WTC11 (cell line): ENCODE measurements at regions not wholly inside any gene's neighbourhood (a gene's known extent, or its start where the extent isn't known, plus 50 kb on each side); places are given as distances from the start of the nearest gene placed in this dataset.

Source experiments
- ATAC-seq: fragments of 200-7000 bp; cut with Tn5 transposase; 2 replicates; pipeline ENCODE4 v1.10.0; 2021; ENCODE audit warnings: mild to moderate bottlenecking, moderate library complexity
- CTCF ChIA-PET: fragments of 300-600 bp; sonication (Branson Sonifier 250); formaldehyde crosslinking; loops from one replicate; lab custom pipeline; 2021; ENCODE audit warnings: antibody characterized with exemption; lab: Charles Lee
- POLR2A ChIA-PET: fragments of 350-600 bp; sonication (Branson Sonifier 250); formaldehyde crosslinking; loops from one replicate; lab custom pipeline; 2021; ENCODE audit warnings: antibody characterized with exemption; lab: Charles Lee
- DNase-seq: peaks from one replicate; pipeline ENCODE4 v3.0.0; 2021; ENCODE audit warnings: low spot score
- H3K27ac Mint-ChIP-seq: 2 replicates; pipeline ENCODE4 v1.8.0; 2021; ENCODE audit warnings: mixed read lengths
- H3K27me3 Mint-ChIP-seq: 2 replicates; pipeline ENCODE4 v1.8.0; 2021; ENCODE audit warnings: low read depth, mild to moderate bottlenecking, moderate library complexity, mixed read lengths
- H3K36me3 Mint-ChIP-seq: 2 replicates; pipeline ENCODE4 v1.8.0; 2021; ENCODE audit warnings: mixed read lengths
- H3K4me1 Mint-ChIP-seq: 2 replicates; pipeline ENCODE4 v1.8.0; 2022; ENCODE audit warnings: mixed read lengths
- H3K4me3 Mint-ChIP-seq: 2 replicates; pipeline ENCODE4 v1.8.0; 2021; ENCODE audit warnings: mild to moderate bottlenecking, moderate library complexity, mixed read lengths
- H3K9me3 Mint-ChIP-seq: 2 replicates; pipeline ENCODE4 v1.8.0; 2021; ENCODE audit warnings: mixed read lengths
- ATF2 ChIP-seq: sonication (generic); formaldehyde crosslinking; IDR thresholded peaks from 2 replicates; pipeline ENCODE4 v1.8.1; 2022; ENCODE audit warnings: low read depth, missing genetic modification reagents, borderline replicate concordance
- CBFB ChIP-seq: sonication (generic); formaldehyde crosslinking; IDR thresholded peaks from 2 replicates; pipeline ENCODE4 v1.8.1; 2022; ENCODE audit warnings: mild to moderate bottlenecking, low read depth, missing genetic modification reagents
- E2F1 ChIP-seq: sonication (generic); formaldehyde crosslinking; IDR thresholded peaks from 2 replicates; pipeline ENCODE4 v1.8.0; 2022; ENCODE audit warnings: mild to moderate bottlenecking, missing genetic modification reagents
- FOXK1 ChIP-seq: sonication (generic); formaldehyde crosslinking; IDR thresholded peaks from 2 replicates; pipeline ENCODE4 v1.8.0; 2022; ENCODE audit warnings: mild to moderate bottlenecking, moderate library complexity, missing genetic modification reagents
- FOXP1 ChIP-seq: sonication (generic); formaldehyde crosslinking; IDR thresholded peaks from 2 replicates; pipeline ENCODE4 v1.8.0; 2022; ENCODE audit warnings: missing genetic modification reagents, mild to moderate bottlenecking, moderate library complexity, borderline replicate concordance
- HMGA2 ChIP-seq: fragments of 250-450 bp; sonication (Bioruptor Pico); IDR thresholded peaks from 2 replicates; pipeline ENCODE4 v1.4.0; 2021; ENCODE audit warnings: mild to moderate bottlenecking, moderate library complexity
- IRF1 ChIP-seq: sonication (generic); formaldehyde crosslinking; IDR thresholded peaks from 2 replicates; pipeline ENCODE4 v1.8.0; 2023; ENCODE audit warnings: missing genetic modification reagents
- JAZF1 ChIP-seq: fragments of 250-450 bp; sonication (Bioruptor Pico); IDR thresholded peaks from 2 replicates; pipeline ENCODE4 v1.9.0; 2021; ENCODE audit warnings: moderate library complexity, mild to moderate bottlenecking, inconsistent platforms
- NR2C2 ChIP-seq: sonication (generic); formaldehyde crosslinking; IDR thresholded peaks from 2 replicates; pipeline ENCODE4 v1.8.0; 2022; ENCODE audit warnings: mild to moderate bottlenecking, missing genetic modification reagents
- PRRX2 ChIP-seq: fragments of 250-450 bp; sonication (Bioruptor Pico); IDR thresholded peaks from 2 replicates; pipeline ENCODE4 v1.8.0; 2021; ENCODE audit warnings: mild to moderate bottlenecking
- SP1 ChIP-seq: sonication (generic); formaldehyde crosslinking; conservative IDR thresholded peaks from 2 replicates; pipeline ENCODE4 v1.8.1; 2022; ENCODE audit warnings: missing genetic modification reagents
- TCF7 ChIP-seq: sonication (generic); formaldehyde crosslinking; IDR thresholded peaks from 2 replicates; pipeline ENCODE4 v1.8.0; 2022; ENCODE audit warnings: mild to moderate bottlenecking, low read depth, missing genetic modification reagents, moderate library complexity
- USF1 ChIP-seq: sonication (generic); formaldehyde crosslinking; IDR thresholded peaks from 2 replicates; pipeline ENCODE4 v1.8.0; 2022; ENCODE audit warnings: mild to moderate bottlenecking, missing genetic modification reagents
- ZMAT4 ChIP-seq: fragments of 250-450 bp; sonication (Bioruptor Pico); IDR thresholded peaks from 2 replicates; pipeline ENCODE4 v1.9.0; 2021; ENCODE audit warnings: mild to moderate bottlenecking
- ZNF138 ChIP-seq: sonication (generic); formaldehyde crosslinking; conservative IDR thresholded peaks from 2 replicates; pipeline ENCODE4 v1.8.1; 2022; ENCODE audit warnings: mild to moderate bottlenecking, moderate library complexity, missing genetic modification reagents
- ZNF219 ChIP-seq: sonication (generic); formaldehyde crosslinking; IDR thresholded peaks from 2 replicates; pipeline ENCODE4 v1.8.0; 2023; ENCODE audit warnings: missing genetic modification reagents, mild to moderate bottlenecking, borderline replicate concordance
- ZNF263 ChIP-seq: sonication (generic); formaldehyde crosslinking; IDR thresholded peaks from 2 replicates; pipeline ENCODE4 v1.8.1; 2022; ENCODE audit warnings: low read depth, mild to moderate bottlenecking, moderate library complexity, missing genetic modification reagents
- ZNF396 ChIP-seq: fragments of 250-450 bp; sonication (Bioruptor Pico); IDR thresholded peaks from 2 replicates; pipeline ENCODE4 v1.8.0; 2021; ENCODE audit warnings: mild to moderate bottlenecking, moderate library complexity, borderline replicate concordance
- ZNF425 ChIP-seq: fragments of 250-450 bp; sonication (Bioruptor Pico); conservative IDR thresholded peaks from 2 replicates; pipeline ENCODE4 v1.9.0; 2021; ENCODE audit warnings: mild to moderate bottlenecking
- TF ChIP-seq, protein P1 (sequence below): sonication (generic); formaldehyde crosslinking; IDR thresholded peaks from 2 replicates; pipeline ENCODE4 v1.8.1; 2023; ENCODE audit warnings: mild to moderate bottlenecking, moderate library complexity, missing genetic modification reagents
- TF ChIP-seq, protein P2 (sequence below): sonication (generic); formaldehyde crosslinking; IDR thresholded peaks from 2 replicates; pipeline ENCODE4 v1.8.0; 2022; ENCODE audit warnings: missing genetic modification reagents
- TF ChIP-seq, protein P3 (sequence below): fragments of 250-450 bp; sonication (Bioruptor Pico); IDR thresholded peaks from 2 replicates; pipeline ENCODE4 v1.9.0; 2021; ENCODE audit warnings: mild to moderate bottlenecking

DNA sequence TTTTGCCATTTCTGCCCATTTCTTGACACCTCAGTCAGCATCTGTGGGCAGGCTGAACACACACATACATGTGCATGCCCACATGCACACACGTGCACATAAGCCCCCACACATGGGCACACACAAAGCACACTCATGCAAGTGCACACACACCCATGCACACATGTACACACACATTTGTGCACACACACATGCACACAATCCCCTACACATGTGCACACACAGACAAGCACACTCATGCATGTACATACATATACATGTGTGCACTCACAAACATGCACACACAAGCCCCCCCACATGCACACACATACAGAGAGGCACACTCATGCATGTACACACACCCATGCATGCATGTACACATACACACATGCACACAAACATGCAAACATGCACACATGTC lies 83.5 kb upstream of the ACTRT2 start (continued):
- TF ChIP-seq, protein P1, sequence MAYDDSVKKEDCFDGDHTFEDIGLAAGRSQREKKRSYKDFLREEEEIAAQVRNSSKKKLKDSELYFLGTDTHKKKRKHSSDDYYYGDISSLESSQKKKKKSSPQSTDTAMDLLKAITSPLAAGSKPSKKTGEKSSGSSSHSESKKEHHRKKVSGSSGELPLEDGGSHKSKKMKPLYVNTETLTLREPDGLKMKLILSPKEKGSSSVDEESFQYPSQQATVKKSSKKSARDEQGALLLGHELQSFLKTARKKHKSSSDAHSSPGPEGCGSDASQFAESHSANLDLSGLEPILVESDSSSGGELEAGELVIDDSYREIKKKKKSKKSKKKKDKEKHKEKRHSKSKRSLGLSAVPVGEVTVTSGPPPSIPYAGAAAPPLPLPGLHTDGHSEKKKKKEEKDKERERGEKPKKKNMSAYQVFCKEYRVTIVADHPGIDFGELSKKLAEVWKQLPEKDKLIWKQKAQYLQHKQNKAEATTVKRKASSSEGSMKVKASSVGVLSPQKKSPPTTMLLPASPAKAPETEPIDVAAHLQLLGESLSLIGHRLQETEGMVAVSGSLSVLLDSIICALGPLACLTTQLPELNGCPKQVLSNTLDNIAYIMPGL (CRISPR knock-in tag): no peak
- TF ChIP-seq, protein P2, sequence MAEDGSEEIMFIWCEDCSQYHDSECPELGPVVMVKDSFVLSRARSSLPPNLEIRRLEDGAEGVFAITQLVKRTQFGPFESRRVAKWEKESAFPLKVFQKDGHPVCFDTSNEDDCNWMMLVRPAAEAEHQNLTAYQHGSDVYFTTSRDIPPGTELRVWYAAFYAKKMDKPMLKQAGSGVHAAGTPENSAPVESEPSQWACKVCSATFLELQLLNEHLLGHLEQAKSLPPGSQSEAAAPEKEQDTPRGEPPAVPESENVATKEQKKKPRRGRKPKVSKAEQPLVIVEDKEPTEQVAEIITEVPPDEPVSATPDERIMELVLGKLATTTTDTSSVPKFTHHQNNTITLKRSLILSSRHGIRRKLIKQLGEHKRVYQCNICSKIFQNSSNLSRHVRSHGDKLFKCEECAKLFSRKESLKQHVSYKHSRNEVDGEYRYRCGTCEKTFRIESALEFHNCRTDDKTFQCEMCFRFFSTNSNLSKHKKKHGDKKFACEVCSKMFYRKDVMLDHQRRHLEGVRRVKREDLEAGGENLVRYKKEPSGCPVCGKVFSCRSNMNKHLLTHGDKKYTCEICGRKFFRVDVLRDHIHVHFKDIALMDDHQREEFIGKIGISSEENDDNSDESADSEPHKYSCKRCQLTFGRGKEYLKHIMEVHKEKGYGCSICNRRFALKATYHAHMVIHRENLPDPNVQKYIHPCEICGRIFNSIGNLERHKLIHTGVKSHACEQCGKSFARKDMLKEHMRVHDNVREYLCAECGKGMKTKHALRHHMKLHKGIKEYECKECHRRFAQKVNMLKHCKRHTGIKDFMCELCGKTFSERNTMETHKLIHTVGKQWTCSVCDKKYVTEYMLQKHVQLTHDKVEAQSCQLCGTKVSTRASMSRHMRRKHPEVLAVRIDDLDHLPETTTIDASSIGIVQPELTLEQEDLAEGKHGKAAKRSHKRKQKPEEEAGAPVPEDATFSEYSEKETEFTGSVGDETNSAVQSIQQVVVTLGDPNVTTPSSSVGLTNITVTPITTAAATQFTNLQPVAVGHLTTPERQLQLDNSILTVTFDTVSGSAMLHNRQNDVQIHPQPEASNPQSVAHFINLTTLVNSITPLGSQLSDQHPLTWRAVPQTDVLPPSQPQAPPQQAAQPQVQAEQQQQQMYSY: no peak
- no peak for TF ChIP-seq HMGA2 (CRISPR knock-in tag)
- TF ChIP-seq, all 79 proteins: peak for 0

GRCh38 chr1:2939041-2939552 lies 82.2 kb upstream of the ACTRT2 start:
- H3K4me1 Mint-ChIP-seq: no peaks in the 10 kb centered on the region
- no peak for ATAC-seq
- peaks cover 33% of the 10 kb centered on the region for H3K9me3 Mint-ChIP-seq
- ChIA-PET POLR2A (no interaction called here), CTCF (no interaction called here)
- peaks cover 24% of the 10 kb centered on the region for H3K27me3 Mint-ChIP-seq
- no peak for DNase-seq
- H3K4me3 Mint-ChIP-seq: no peak overlapping the region
- H3K27ac Mint-ChIP-seq: no peak overlapping the region
- peaks cover 30% of the 10 kb centered on the region for H3K36me3 Mint-ChIP-seq
- TF ChIP-seq, protein P3, sequence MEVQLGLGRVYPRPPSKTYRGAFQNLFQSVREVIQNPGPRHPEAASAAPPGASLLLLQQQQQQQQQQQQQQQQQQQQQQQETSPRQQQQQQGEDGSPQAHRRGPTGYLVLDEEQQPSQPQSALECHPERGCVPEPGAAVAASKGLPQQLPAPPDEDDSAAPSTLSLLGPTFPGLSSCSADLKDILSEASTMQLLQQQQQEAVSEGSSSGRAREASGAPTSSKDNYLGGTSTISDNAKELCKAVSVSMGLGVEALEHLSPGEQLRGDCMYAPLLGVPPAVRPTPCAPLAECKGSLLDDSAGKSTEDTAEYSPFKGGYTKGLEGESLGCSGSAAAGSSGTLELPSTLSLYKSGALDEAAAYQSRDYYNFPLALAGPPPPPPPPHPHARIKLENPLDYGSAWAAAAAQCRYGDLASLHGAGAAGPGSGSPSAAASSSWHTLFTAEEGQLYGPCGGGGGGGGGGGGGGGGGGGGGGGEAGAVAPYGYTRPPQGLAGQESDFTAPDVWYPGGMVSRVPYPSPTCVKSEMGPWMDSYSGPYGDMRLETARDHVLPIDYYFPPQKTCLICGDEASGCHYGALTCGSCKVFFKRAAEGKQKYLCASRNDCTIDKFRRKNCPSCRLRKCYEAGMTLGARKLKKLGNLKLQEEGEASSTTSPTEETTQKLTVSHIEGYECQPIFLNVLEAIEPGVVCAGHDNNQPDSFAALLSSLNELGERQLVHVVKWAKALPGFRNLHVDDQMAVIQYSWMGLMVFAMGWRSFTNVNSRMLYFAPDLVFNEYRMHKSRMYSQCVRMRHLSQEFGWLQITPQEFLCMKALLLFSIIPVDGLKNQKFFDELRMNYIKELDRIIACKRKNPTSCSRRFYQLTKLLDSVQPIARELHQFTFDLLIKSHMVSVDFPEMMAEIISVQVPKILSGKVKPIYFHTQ (CRISPR knock-in tag): no peak
- TF ChIP-seq ZNF396 (CRISPR knock-in tag) (no peak), USF1 (no peak), ZNF138 (no peak), ZMAT4 (CRISPR knock-in tag) (no peak), JAZF1 (CRISPR knock-in tag) (no peak), PRRX2 (CRISPR knock-in tag) (no peak), ZNF425 (CRISPR knock-in tag) (no peak), CBFB (CRISPR knock-in tag) (no peak), SP1 (CRISPR knock-in tag) (no peak), NR2C2 (CRISPR knock-in tag) (no peak), TCF7 (CRISPR knock-in tag) (no peak), ZNF263 (CRISPR knock-in tag) (no peak), IRF1 (CRISPR knock-in tag) (no peak), FOXP1 (CRISPR knock-in tag) (no peak), FOXK1 (CRISPR knock-in tag) (no peak), ZNF219 (CRISPR knock-in tag) (no peak), E2F1 (no peak), ATF2 (CRISPR knock-in tag) (no peak)
